PC-9 (cell line): ENCODE measurements at regions not wholly inside any gene's neighbourhood (a gene's known extent, or its start where the extent isn't known, plus 50 kb on each side); places are given as distances from the start of the nearest gene placed in this dataset.
"Not testable (repeated sequence)": the region's sequence is repeated elsewhere in the genome, so short reads cannot be mapped to it uniquely, and the experiment has no call there.

Experiments
- BruUV-seq: library from RNA; stranded (reverse); fragments of 400-500 nt; replicated peaks from 2 replicates; lab custom pipeline; 2021; lab: Mats Ljungman, UMichigan
- CTCF ChIA-PET: fragments of 300-600 bp; sonication (Branson Sonifier 250); formaldehyde crosslinking; loops from one replicate; lab custom pipeline; 2022; ENCODE audit warnings: antibody characterized with exemption; lab: Charles Lee
- POLR2A ChIA-PET: fragments of 300-600 bp; sonication (Branson Sonifier 250); formaldehyde crosslinking; loops from one replicate; lab custom pipeline; 2022; ENCODE audit warnings: antibody characterized with exemption; ENCODE audit not compliant: unreplicated experiment; lab: Charles Lee
- DNase-seq, 2 experiments: peaks; one replicate each; pipeline versions ENCODE4 v3.0.0 to v3.0.0-alpha.2; 2015 to 2022; ENCODE audit warnings: mixed read lengths in 1 of 2
- H2AFZ ChIP-seq: fragments of 200-600 bp; sonication (generic); 2 replicates; pipeline ENCODE4 v1.8.1; 2017; ENCODE audit warnings: antibody characterized with exemption
- H3F3A ChIP-seq: fragments of 200-600 bp; sonication (generic); 2 replicates; pipeline ENCODE4 v1.8.1; 2017; ENCODE audit warnings: antibody characterized with exemption, mild to moderate bottlenecking, low read depth; ENCODE audit not compliant: insufficient read depth
- H3K27ac ChIP-seq: fragments of 200-600 bp; sonication (generic); 2 replicates; pipeline ENCODE4 v1.6.1; 2016; ENCODE audit warnings: mixed run types
- H3K27me3 ChIP-seq: fragments of 200-600 bp; sonication (generic); 2 replicates; pipeline ENCODE4 v1.6.1; 2016; ENCODE audit warnings: low read depth, mixed run types; ENCODE audit not compliant: insufficient read depth
- H3K36me3 ChIP-seq: fragments of 200-600 bp; sonication (generic); 2 replicates; pipeline ENCODE4 v1.6.1; 2016; ENCODE audit warnings: low read depth, mixed run types
- H3K4me1 ChIP-seq: fragments of 200-600 bp; sonication (generic); replicated peaks from 2 replicates; pipeline ENCODE4 v1.6.1; 2016; ENCODE audit warnings: mixed run types; ENCODE audit not compliant: insufficient read depth
- H3K4me2 ChIP-seq: fragments of 200-600 bp; sonication (generic); 2 replicates; pipeline ENCODE4 v1.6.1; 2017; ENCODE audit warnings: mixed run types
- H3K4me3 ChIP-seq: fragments of 200-600 bp; sonication (generic); 2 replicates; pipeline ENCODE4 v1.6.1; 2016; ENCODE audit warnings: mixed run types
- H3K79me2 ChIP-seq: fragments of 200-600 bp; sonication (generic); 2 replicates; pipeline ENCODE4 v1.6.1; 2017; ENCODE audit warnings: low read depth, mixed run types
- H3K9me2 ChIP-seq: fragments of 200-600 bp; sonication (generic); 2 replicates; pipeline ENCODE4 v1.8.1; 2017; ENCODE audit warnings: mild to moderate bottlenecking; ENCODE audit not compliant: insufficient read depth
- H3K9me3 ChIP-seq: fragments of 200-600 bp; sonication (generic); 2 replicates; pipeline ENCODE4 v1.8.1; 2016; ENCODE audit warnings: low read depth; ENCODE audit not compliant: insufficient read depth
- H4K20me1 ChIP-seq: fragments of 200-600 bp; sonication (generic); 2 replicates; pipeline ENCODE4 v1.8.1; 2017; ENCODE audit not compliant: insufficient read depth
- intact Hi-C: fragments of 100-400 bp; cut with micrococcal nuclease; formaldehyde crosslinking; loops from one replicate; pipeline ENCODE4 v1.10.0; 2022; ENCODE audit not compliant: unreplicated experiment

DNA sequence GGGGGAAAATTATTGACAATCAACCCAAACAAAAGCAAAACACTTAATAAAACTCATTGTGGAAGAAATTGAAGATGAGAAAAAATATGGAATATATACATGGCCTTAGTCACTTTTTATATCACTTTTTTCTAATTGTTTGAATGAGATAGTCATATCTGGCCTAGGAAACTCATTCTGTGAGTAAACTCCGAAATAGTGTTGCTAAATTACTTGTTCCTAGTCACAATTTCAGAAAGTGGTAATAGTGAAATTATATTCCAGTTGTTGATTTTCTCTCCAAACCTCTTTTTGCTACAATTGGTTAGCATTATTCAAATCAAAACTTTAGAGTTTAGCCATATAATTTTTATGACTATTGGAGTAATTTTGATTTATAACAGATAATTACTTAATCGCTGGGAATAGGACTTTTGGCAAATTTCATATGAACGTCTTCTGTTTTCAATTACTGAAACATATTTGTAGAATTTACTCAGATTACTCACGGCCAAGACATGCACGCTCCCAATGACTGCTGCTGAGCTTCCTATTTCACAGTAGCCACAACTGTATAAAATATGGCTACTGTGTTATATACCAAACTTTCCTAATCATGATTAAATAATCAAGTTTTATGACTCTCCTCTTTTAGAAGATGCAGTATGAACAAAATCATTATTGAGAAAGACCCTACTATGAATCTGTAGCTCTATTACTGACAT, 199.7 kb upstream of the ZNF322 start:
- H3K9me3 ChIP-seq, H3K79me2 ChIP-seq, intact Hi-C loops, CTCF ChIA-PET, H3K27ac ChIP-seq, H3K4me2 ChIP-seq, H4K20me1 ChIP-seq, BruUV-seq, H3K4me3 ChIP-seq, DNase-seq, H2AFZ ChIP-seq, H3K36me3 ChIP-seq, POLR2A ChIA-PET, H3K27me3 ChIP-seq, H3K9me2 ChIP-seq, H3F3A ChIP-seq, H3K4me1 ChIP-seq: not testable (repeated sequence)

- CTCF ChIA-PET, H3K9me3 ChIP-seq, H3K4me3 ChIP-seq, POLR2A ChIA-PET, H2AFZ ChIP-seq, intact Hi-C loops, H3K36me3 ChIP-seq, DNase-seq, H3F3A ChIP-seq, H3K9me2 ChIP-seq, BruUV-seq, H3K4me2 ChIP-seq, H3K79me2 ChIP-seq, H4K20me1 ChIP-seq, H3K27ac ChIP-seq, H3K4me1 ChIP-seq, H3K27me3 ChIP-seq: not testable (repeated sequence)
Observed at GRCh38 chr6:26859771-26860163, 200.2 kb upstream of the ZNF322 start.

DNA sequence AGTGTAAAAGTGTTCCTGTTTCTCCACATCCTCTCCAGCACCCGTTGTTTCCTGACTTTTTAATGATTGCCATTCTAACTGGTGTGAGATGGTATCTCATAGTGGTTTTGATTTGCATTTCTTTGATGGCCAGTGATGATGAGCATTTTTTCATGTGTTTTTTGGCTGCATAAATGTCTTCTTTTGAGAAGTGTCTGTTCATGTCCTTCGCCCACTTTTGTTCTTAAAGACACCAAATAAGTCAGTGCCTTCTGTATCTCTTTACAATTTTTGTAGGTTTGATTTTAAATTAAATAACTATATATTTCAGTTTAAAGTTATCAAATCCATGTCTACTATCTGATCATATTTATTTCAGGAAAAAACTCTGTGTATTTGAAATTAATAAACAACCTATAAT, 202.4 kb upstream of the ZNF322 start:
- POLR2A ChIA-PET, H4K20me1 ChIP-seq, CTCF ChIA-PET: not testable (repeated sequence)

DNA sequence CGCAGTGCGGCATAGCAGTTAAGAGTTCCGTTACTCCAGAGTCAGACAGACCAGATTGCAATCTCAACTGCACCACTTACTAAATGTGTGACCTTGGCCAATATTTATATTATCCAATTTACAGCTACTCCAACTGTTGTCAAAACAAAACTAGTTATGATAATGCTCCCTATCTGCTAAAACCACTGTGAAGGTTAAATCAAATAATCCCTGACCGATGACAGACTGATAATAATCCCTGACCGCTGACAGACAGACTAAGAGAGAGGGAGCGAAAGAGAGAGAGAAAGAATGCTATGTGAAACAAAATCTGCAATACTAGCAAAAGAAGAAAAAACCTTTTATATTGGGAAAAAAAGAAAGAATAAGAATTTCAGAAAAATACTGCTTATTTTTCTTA, 204.1 kb upstream of the ZNF322 start:
- H3K9me2 ChIP-seq, BruUV-seq, H3K79me2 ChIP-seq, CTCF ChIA-PET, DNase-seq, H2AFZ ChIP-seq, H3K4me3 ChIP-seq, H3K4me1 ChIP-seq, H3K4me2 ChIP-seq, H3F3A ChIP-seq, intact Hi-C loops, H3K9me3 ChIP-seq, H3K36me3 ChIP-seq, H3K27me3 ChIP-seq, H3K27ac ChIP-seq, H4K20me1 ChIP-seq, POLR2A ChIA-PET: not testable (repeated sequence)

More for the DNA sequence above, 202.4 kb upstream of the ZNF322 start:
- H3K9me2 ChIP-seq, DNase-seq, H3K79me2 ChIP-seq, H3K27ac ChIP-seq, H3F3A ChIP-seq, intact Hi-C loops, H2AFZ ChIP-seq, H3K27me3 ChIP-seq, BruUV-seq, H3K4me3 ChIP-seq, H3K36me3 ChIP-seq, H3K4me1 ChIP-seq, H3K9me3 ChIP-seq, H3K4me2 ChIP-seq: not testable (repeated sequence)

GRCh38 chr6:26898785-26899184, 239.2 kb upstream of the ZNF322 start:
- not testable (repeated sequence) for BruUV-seq, H3K79me2 ChIP-seq, H3K9me2 ChIP-seq

DNA sequence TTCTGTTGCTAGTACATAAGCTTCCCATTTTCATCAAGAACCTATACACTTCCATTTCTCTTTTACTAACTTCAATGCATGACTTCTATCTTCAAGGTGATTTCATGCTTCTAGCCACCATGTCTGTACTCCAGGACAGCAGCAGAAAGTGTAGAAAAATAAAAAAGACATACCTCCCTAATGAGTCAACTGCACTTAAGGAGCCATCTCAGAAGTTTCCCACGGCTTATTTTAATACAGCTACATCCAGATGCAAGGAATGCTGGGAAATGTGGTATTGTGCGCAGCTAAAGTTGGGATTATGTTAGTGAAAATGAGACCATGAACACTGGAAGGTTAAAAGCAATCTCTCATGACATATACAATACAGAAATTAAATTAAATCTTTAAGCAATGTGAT, 264.7 kb upstream of the ZNF322 start:
- DNase-seq, H4K20me1 ChIP-seq, H3K4me1 ChIP-seq, H3F3A ChIP-seq, intact Hi-C loops, H3K4me2 ChIP-seq, H3K27ac ChIP-seq, H3K4me3 ChIP-seq, POLR2A ChIA-PET, H3K9me3 ChIP-seq, H3K9me2 ChIP-seq, BruUV-seq, CTCF ChIA-PET, H3K36me3 ChIP-seq, H3K79me2 ChIP-seq, H2AFZ ChIP-seq, H3K27me3 ChIP-seq: not testable (repeated sequence)

More at GRCh38 chr6:26898785-26899184, 239.2 kb upstream of the ZNF322 start:
- H3F3A ChIP-seq, intact Hi-C loops, H3K4me1 ChIP-seq, H2AFZ ChIP-seq, POLR2A ChIA-PET, H3K4me3 ChIP-seq, H3K9me3 ChIP-seq, H3K4me2 ChIP-seq, H3K36me3 ChIP-seq, CTCF ChIA-PET, H3K27me3 ChIP-seq, H4K20me1 ChIP-seq, DNase-seq, H3K27ac ChIP-seq: not testable (repeated sequence)

GRCh38 chr6:26928190-26928589, 268.6 kb upstream of the ZNF322 start:
- CTCF ChIA-PET, H4K20me1 ChIP-seq, H3K9me3 ChIP-seq, H3F3A ChIP-seq, H3K27me3 ChIP-seq, DNase-seq, H3K9me2 ChIP-seq, H2AFZ ChIP-seq, H3K27ac ChIP-seq, H3K79me2 ChIP-seq, intact Hi-C loops, H3K4me3 ChIP-seq, H3K4me2 ChIP-seq, POLR2A ChIA-PET, H3K36me3 ChIP-seq, H3K4me1 ChIP-seq, BruUV-seq: not testable (repeated sequence)
